HEK293 (cell line): ENCODE measurements at regions not wholly inside any gene's neighbourhood (a gene's known extent, or its start where the extent isn't known, plus 50 kb on each side); places are given as distances from the start of the nearest gene placed in this dataset.

ENCODE experiments used
- CTCF ChIA-PET: fragments of 350-600 bp; formaldehyde crosslinking; extraction: SDS; loops from one replicate; lab custom pipeline; 2021; ENCODE audit warnings: antibody characterized with exemption; lab: Yijun Ruan, JAX
- POLR2A ChIA-PET: fragments of 300-600 bp; formaldehyde crosslinking; extraction: SDS; loops from one replicate; lab custom pipeline; 2020; ENCODE audit warnings: antibody characterized with exemption, inconsistent platforms; lab: Yijun Ruan, JAX
- H3K27ac ChIP-seq: fragments of 200-500 bp; sonication (Bioruptor generic); 2 replicates; pipeline ENCODE4 v1.5.1; 2014; ENCODE audit warnings: low read depth, low read length, control low read depth, inconsistent platforms; ENCODE audit errors: extremely low read depth
- H3K36me3 ChIP-seq, 2 experiments: fragments of 200-500 bp in 1 of 2; sonication (Bioruptor generic) in 1 of 2; 1 replicate in 1 of 2; 2 replicates in 1 of 2; pipeline ENCODE4 v1.5.1; 2014 to 2017; ENCODE audit warnings: inconsistent platforms in 2 of 2, low read length in 2 of 2; ENCODE audit not compliant: control insufficient read depth in 2 of 2, insufficient read depth in 1 of 2
- H3K4me1 ChIP-seq: fragments of 200-500 bp; sonication (Bioruptor generic); 2 replicates; pipeline ENCODE4 v1.5.1; 2014; ENCODE audit warnings: mild to moderate bottlenecking, low read length, inconsistent platforms; ENCODE audit not compliant: control insufficient read depth, insufficient read depth
- H3K4me3 ChIP-seq: 2 replicates; pipeline ENCODE4 v1.5.1; 2011; ENCODE audit warnings: low read depth, mild to moderate bottlenecking, control low read depth, low read length, moderate library complexity
- H3K9me3 ChIP-seq: fragments of 200-500 bp; sonication (Bioruptor generic); 2 replicates; pipeline ENCODE4 v1.5.1; 2014; ENCODE audit warnings: low read depth, low read length, inconsistent platforms; ENCODE audit not compliant: control insufficient read depth, insufficient read depth
- GLI2 ChIP-seq: fragments of 450-650 bp; formaldehyde crosslinking; IDR thresholded peaks from 2 replicates; pipeline ENCODE4; 2017; ENCODE audit warnings: missing biosample characterization, missing genetic modification characterization, low read depth, borderline replicate concordance
- KLF1 ChIP-seq: fragments of 450-650 bp; formaldehyde crosslinking; IDR thresholded peaks from 2 replicates; pipeline ENCODE4 v1.5.1; 2016; ENCODE audit warnings: missing biosample characterization, missing genetic modification characterization
- KLF16 ChIP-seq: fragments of 450-650 bp; formaldehyde crosslinking; IDR thresholded peaks from 2 replicates; pipeline ENCODE4 v1.5.1; 2017; ENCODE audit warnings: missing biosample characterization, missing genetic modification characterization
- PBX3 ChIP-seq: sonication (generic); formaldehyde crosslinking; IDR thresholded peaks from 2 replicates; pipeline ENCODE4 v1.8.1; 2022; ENCODE audit warnings: mild to moderate bottlenecking, moderate library complexity, missing genetic modification reagents
- WT1 ChIP-seq: fragments of 450-650 bp; formaldehyde crosslinking; IDR thresholded peaks from 2 replicates; pipeline ENCODE4 v1.5.1; 2016; ENCODE audit warnings: missing biosample characterization, missing genetic modification characterization
- ZFHX2 ChIP-seq: fragments of 450-650 bp; formaldehyde crosslinking; conservative IDR thresholded peaks from 2 replicates; pipeline ENCODE4 v1.5.1; 2016; ENCODE audit warnings: missing biosample characterization, missing genetic modification characterization
- ZNF146 ChIP-seq: fragments of 450-650 bp; formaldehyde crosslinking; IDR thresholded peaks from 2 replicates; pipeline ENCODE4 v1.5.1; 2016; ENCODE audit warnings: missing biosample characterization, missing genetic modification characterization
- ZNF155 ChIP-seq: fragments of 450-650 bp; formaldehyde crosslinking; IDR thresholded peaks from 2 replicates; pipeline ENCODE4 v1.5.1; 2016; ENCODE audit warnings: missing biosample characterization, missing genetic modification characterization
- ZNF184 ChIP-seq: fragments of 450-650 bp; IDR thresholded peaks from 2 replicates; pipeline ENCODE4 v1.5.1; 2018; ENCODE audit warnings: missing biosample characterization, mild to moderate bottlenecking, missing genetic modification characterization
- ZNF280C ChIP-seq: fragments of 450-650 bp; formaldehyde crosslinking; IDR thresholded peaks from 2 replicates; pipeline ENCODE4 v1.5.1; 2016; ENCODE audit warnings: missing biosample characterization, missing genetic modification characterization
- ZNF280D ChIP-seq: fragments of 450-650 bp; formaldehyde crosslinking; IDR thresholded peaks from 2 replicates; pipeline ENCODE4 v1.5.1; 2016; ENCODE audit warnings: missing biosample characterization, missing genetic modification characterization
- ZNF311 ChIP-seq: fragments of 450-650 bp; formaldehyde crosslinking; IDR thresholded peaks from 2 replicates; pipeline ENCODE4 v1.5.1; 2017; ENCODE audit warnings: missing biosample characterization, missing genetic modification characterization, borderline replicate concordance
- ZNF501 ChIP-seq: fragments of 450-650 bp; formaldehyde crosslinking; IDR thresholded peaks from 2 replicates; pipeline ENCODE4 v1.5.1; 2016; ENCODE audit warnings: missing biosample characterization, missing genetic modification characterization
- ZNF518A ChIP-seq: fragments of 450-650 bp; formaldehyde crosslinking; conservative IDR thresholded peaks from 2 replicates; pipeline ENCODE4 v1.5.1; 2016; ENCODE audit warnings: low read depth, missing biosample characterization, missing genetic modification characterization
- ZNF747 ChIP-seq: fragments of 450-650 bp; formaldehyde crosslinking; IDR thresholded peaks from 2 replicates; pipeline ENCODE4 v1.5.1; 2016; ENCODE audit warnings: missing biosample characterization, missing genetic modification characterization
- ZNF785 ChIP-seq: fragments of 450-650 bp; formaldehyde crosslinking; IDR thresholded peaks from 2 replicates; pipeline ENCODE4 v1.5.1; 2016; ENCODE audit warnings: missing biosample characterization, missing genetic modification characterization
- ZNF791 ChIP-seq: fragments of 450-650 bp; formaldehyde crosslinking; IDR thresholded peaks from 2 replicates; pipeline ENCODE4 v1.5.1; 2016; ENCODE audit warnings: missing biosample characterization, missing genetic modification characterization
- ZSCAN16 ChIP-seq: fragments of 450-650 bp; formaldehyde crosslinking; IDR thresholded peaks from 2 replicates; pipeline ENCODE4 v1.5.1; 2016; ENCODE audit warnings: missing biosample characterization, missing genetic modification characterization
- ZSCAN5A ChIP-seq: fragments of 450-650 bp; formaldehyde crosslinking; IDR thresholded peaks from 2 replicates; pipeline ENCODE4 v1.5.1; 2016; ENCODE audit warnings: missing biosample characterization, missing genetic modification characterization

- Histone ChIP-seq H3K9me3 (no peaks in the 10 kb centered on the region), H3K36me3 (no peaks in the 10 kb centered on the region), H3K4me1 (no peaks in the 10 kb centered on the region; the same call in 1 of the 2 replicates), H3K27ac (no peak overlapping the region), H3K4me3 (no peak overlapping the region)
- ChIA-PET POLR2A (no interaction called here), CTCF (interaction anchor here (0.6 kb wide), 1 partner anchor 28 kb away, joined by 3 read pairs; no protein-coding TSS in a partner anchor)
- TF ChIP-seq PBX3 (CRISPR knock-in tag) (no peak), ZFHX2 (no peak)
Measured at GRCh38 chrX:137427426-137427778, 138.5 kb upstream of the ZIC3 start.

- TF ChIP-seq WT1 (no peak), ZNF155 (tag by site-specific recombination) (no peak), ZNF785 (tag by site-specific recombination) (no peak), ZSCAN16 (tag by site-specific recombination) (no peak), ZSCAN5A (no peak), ZNF280C (tag by site-specific recombination) (no peak), ZNF184 (tag by site-specific recombination) (no peak), ZNF311 (tag by site-specific recombination) (no peak), ZNF747 (tag by site-specific recombination) (no peak), ZNF791 (tag by site-specific recombination) (no peak), ZNF501 (tag by site-specific recombination) (no peak), GLI2 (no peak)
- ChIA-PET CTCF (no interaction called here), POLR2A (no interaction called here)
- no peak overlapping the region for H3K4me3 ChIP-seq
- no peaks in the 10 kb centered on the region for H3K36me3 ChIP-seq
- H3K9me3 ChIP-seq, result no peaks in the 10 kb centered on the region
- H3K27ac ChIP-seq, result no peak overlapping the region
- H3K4me1 ChIP-seq, result no peaks in the 10 kb centered on the region; the same call in 1 of the 2 replicates
Measured at GRCh38 chrX:137426695-137427425, 139.1 kb upstream of the ZIC3 start.

- Histone ChIP-seq H3K4me1 (no peaks in the 10 kb centered on the region; the same call in 1 of the 2 replicates), H3K27ac (no peak overlapping the region), H3K36me3 (no peaks in the 10 kb centered on the region), H3K4me3 (no peak overlapping the region), H3K9me3 (no peaks in the 10 kb centered on the region)
- POLR2A ChIA-PET, result no interaction called here
- CTCF ChIA-PET, result no interaction called here
- TF ChIP-seq ZNF146 (tag by site-specific recombination) (no peak), ZNF518A (tag by site-specific recombination) (no peak), KLF16 (no peak), ZNF280D (tag by site-specific recombination) (no peak), KLF1 (tag by site-specific recombination) (no peak)
Measured at GRCh38 chrX:137425986-137426385, 139.9 kb upstream of the ZIC3 start.
